IMR-90 (cell line): ENCODE measurements at regions not wholly inside any gene's neighbourhood (a gene's known extent, or its start where the extent isn't known, plus 50 kb on each side); places are given as distances from the start of the nearest gene placed in this dataset.
"Not testable (repeated sequence)": the region's sequence is repeated elsewhere in the genome, so short reads cannot be mapped to it uniquely, and the experiment has no call there.

Experiments used
- ATAC-seq: fragments of 200-7000 bp; cut with Tn5 transposase; 2 replicates; pipeline ENCODE4 v1.9.1; 2020; ENCODE audit warnings: low read depth, mild to moderate bottlenecking, moderate library complexity
- BruUV-seq: library from RNA; stranded (reverse); fragments of 400-500 nt; replicated peaks from 2 replicates; lab custom pipeline; 2021; lab: Mats Ljungman, UMichigan
- CTCF ChIA-PET: fragments of 300-600 bp; formaldehyde crosslinking; extraction: SDS; loops from one replicate; lab custom pipeline; 2021; ENCODE audit warnings: antibody characterized with exemption; lab: Yijun Ruan, JAX
- POLR2A ChIA-PET: fragments of 300-600 bp; sonication (Branson Sonifier 250); formaldehyde crosslinking; loops from one replicate; lab custom pipeline; 2022; ENCODE audit warnings: antibody characterized with exemption; ENCODE audit not compliant: unreplicated experiment; lab: Charles Lee
- DNase-seq: peaks from one replicate; pipeline ENCODE4 v3.0.0; 2013
- H2AFZ ChIP-seq: replicated peaks from 2 replicates; pipeline ENCODE3; 2013; ENCODE audit warnings: low read length, mild to moderate bottlenecking; ENCODE audit not compliant: poor library complexity
- H2AK5ac ChIP-seq: 2 replicates; pipeline ENCODE4 v1.6.1; 2013; ENCODE audit warnings: low read depth, low read length, inconsistent platforms
- H2AK9ac ChIP-seq: replicated peaks from 2 replicates; pipeline ENCODE3; 2013; ENCODE audit warnings: mild to moderate bottlenecking, low read depth, low read length, moderate library complexity; ENCODE audit not compliant: poor library complexity
- H2BK120ac ChIP-seq: 2 replicates; pipeline ENCODE4 v1.6.1; 2013; ENCODE audit warnings: low read depth, low read length, inconsistent platforms
- H2BK15ac ChIP-seq: 3 replicates; pipeline ENCODE4 v1.6.1; 2013; ENCODE audit warnings: low read depth, low read length, inconsistent platforms
- H2BK20ac ChIP-seq: 2 replicates; pipeline ENCODE4 v1.6.1; 2013; ENCODE audit warnings: low read depth, mild to moderate bottlenecking, inconsistent platforms, low read length, moderate library complexity
- H2BK5ac ChIP-seq: 2 replicates; pipeline ENCODE4 v1.6.1; 2013; ENCODE audit warnings: mild to moderate bottlenecking, low read depth, low read length, inconsistent platforms; ENCODE audit not compliant: poor library complexity, severe bottlenecking
- H3K14ac ChIP-seq: replicated peaks from 2 replicates; pipeline ENCODE4 v1.6.1; 2013; ENCODE audit warnings: low read depth, low read length, inconsistent platforms
- H3K18ac ChIP-seq: 2 replicates; pipeline ENCODE4 v1.6.1; 2013; ENCODE audit warnings: low read depth, low read length, control low read depth
- H3K23ac ChIP-seq: 2 replicates; pipeline ENCODE4 v1.6.1; 2013; ENCODE audit warnings: low read depth, low read length, inconsistent platforms
- H3K27ac ChIP-seq: 2 replicates; pipeline ENCODE4 v1.5.1; 2013; ENCODE audit warnings: mild to moderate bottlenecking, control low read depth, low read length; ENCODE audit not compliant: insufficient read depth
- H3K27me3 ChIP-seq: 2 replicates; pipeline ENCODE4 v1.6.1; 2013; ENCODE audit warnings: low read length; ENCODE audit not compliant: control insufficient read depth, insufficient read depth
- H3K36me3 ChIP-seq: 2 replicates; pipeline ENCODE4 v1.6.1; 2013; ENCODE audit warnings: low read length, mixed read lengths; ENCODE audit not compliant: control insufficient read depth, insufficient read depth
- H3K4ac ChIP-seq: 2 replicates; pipeline ENCODE4 v1.6.1; 2013; ENCODE audit warnings: low read depth, low read length, inconsistent platforms
- H3K4me1 ChIP-seq: 2 replicates; pipeline ENCODE4 v1.6.1; 2013; ENCODE audit warnings: low read length, mixed read lengths; ENCODE audit not compliant: control insufficient read depth, insufficient read depth
- H3K4me2 ChIP-seq: 2 replicates; pipeline ENCODE4 v1.6.1; 2013; ENCODE audit warnings: low read depth, mild to moderate bottlenecking, control low read depth, low read length, moderate library complexity
- H3K4me3 ChIP-seq: 2 replicates; pipeline ENCODE4 v1.5.1; 2013; ENCODE audit warnings: low read depth, mild to moderate bottlenecking, control low read depth, low read length, moderate library complexity; ENCODE audit not compliant: insufficient read depth
- H3K56ac ChIP-seq: 2 replicates; pipeline ENCODE4 v1.6.1; 2013; ENCODE audit warnings: low read length, inconsistent platforms; ENCODE audit not compliant: insufficient read depth; ENCODE audit errors: extremely low read depth
- H3K79me1 ChIP-seq, 2 experiments: 2 replicates each; pipeline ENCODE4 v1.6.1; 2013; ENCODE audit warnings: low read length in 2 of 2, inconsistent platforms in 1 of 2, low read depth in 1 of 2
- H3K9ac ChIP-seq: 2 replicates; pipeline ENCODE4 v1.6.1; 2013; ENCODE audit warnings: low read depth, low read length, control low read depth
- H3K9me1 ChIP-seq: 2 replicates; pipeline ENCODE4 v1.6.1; 2013; ENCODE audit warnings: low read length, inconsistent platforms; ENCODE audit not compliant: insufficient read depth
- H3K9me3 ChIP-seq: 2 replicates; pipeline ENCODE4 v1.6.1; 2013; ENCODE audit warnings: low read length; ENCODE audit not compliant: control insufficient read depth, insufficient read depth
- H4K20me1 ChIP-seq: 2 replicates; pipeline ENCODE4 v1.6.1; 2013; ENCODE audit warnings: low read length, inconsistent platforms; ENCODE audit not compliant: insufficient read depth
- H4K5ac ChIP-seq: 2 replicates; pipeline ENCODE4 v1.6.1; 2013; ENCODE audit warnings: mild to moderate bottlenecking, low read depth, low read length, control low read depth
- H4K8ac ChIP-seq, 2 experiments: 2 replicates each; pipeline ENCODE4 v1.6.1; 2013; ENCODE audit warnings: low read depth in 2 of 2, low read length in 2 of 2, control low read depth in 1 of 2, inconsistent platforms in 1 of 2
- H4K91ac ChIP-seq: 2 replicates; pipeline ENCODE4 v1.6.1; 2013; ENCODE audit warnings: low read depth, low read length, inconsistent platforms; ENCODE audit not compliant: insufficient read depth
- BHLHE40 ChIP-seq: fragments of 150-350 bp; IDR thresholded peaks from 2 replicates; pipeline ENCODE4 v1.6.1; 2016; ENCODE audit warnings: mild to moderate bottlenecking, low read depth, low read length
- CTCF ChIP-seq: conservative IDR thresholded peaks from 2 replicates; pipeline ENCODE4 v1.5.1; 2012; ENCODE audit warnings: mild to moderate bottlenecking, low read depth, low read length, improper control_type of control experiment
- FOS ChIP-seq: fragments of 150-350 bp; IDR thresholded peaks from 2 replicates; pipeline ENCODE4 v1.6.1; 2016; ENCODE audit warnings: low read depth, low read length
- WGBS, 2 experiments: methylation state at CpG; one replicate each; pipeline versions ENCODE4 v1.1.5 to v1.1.7; 2013; ENCODE audit warnings: missing lambda C conversion rate in 2 of 2; ENCODE audit not compliant: insufficient read length in 1 of 2; ENCODE audit errors: extremely low coverage in 2 of 2; 5-methylcytosine and 5-hydroxymethylcytosine counted together
- dilution Hi-C: fragments of 300-500 bp; cut with HindIII; formaldehyde crosslinking; loops from one replicate; pipeline ENCODE4 v1.14.3; 2018; ENCODE audit warnings: low sequenced_read_pairs; ENCODE audit not compliant: unreplicated experiment
- in situ Hi-C: fragments of 300-500 bp; cut with MboI; formaldehyde crosslinking; loops from 3 replicates; pipeline ENCODE4 v1.14.3; 2019; ENCODE audit warnings: low sequenced_read_pairs, inconsistent platforms, mixed read lengths
- intact Hi-C: fragments of 100-400 bp; cut with micrococcal nuclease; formaldehyde crosslinking; loops from 2 replicates; pipeline ENCODE4 v1.10.0; 2022

- ATAC-seq, result peak; percentile 24; the same call in 1 of the 2 replicates
- BruUV-seq, result no TSS peak
- H3K27me3 ChIP-seq, result no peaks in the 10 kb centered on the region
- H3K23ac ChIP-seq, result no peak overlapping the region
- no peak overlapping the region for H4K5ac ChIP-seq
- H3K9me1 ChIP-seq, result peaks cover 3% of the 10 kb centered on the region
- H2BK20ac ChIP-seq, result no peak overlapping the region
- peak; percentile 47 for DNase-seq
- H3K14ac ChIP-seq, result no peak overlapping the region; the same call in 1 of the 2 replicates
- H2BK5ac ChIP-seq, result no peak overlapping the region
- H4K8ac ChIP-seq, result no peak overlapping the region
- no peak overlapping the region for H2BK15ac ChIP-seq
- in situ Hi-C loops, result no loop called here
- no CpG with 5 or more reads among the region's 6 CpGs for WGBS, 2 experiments
- POLR2A ChIA-PET, result interaction anchor here (0.5 kb wide), 1 partner anchor 41 kb away, joined by 6 read pairs; no protein-coding TSS in a partner anchor
- no peak overlapping the region for H3K9ac ChIP-seq
- no peaks in the 10 kb centered on the region for H3K79me1 ChIP-seq
- H2AK5ac ChIP-seq, result no peak overlapping the region
- H2BK120ac ChIP-seq, result no peak overlapping the region
- no peak for TF ChIP-seq CTCF
- no peak for TF ChIP-seq BHLHE40
- TF ChIP-seq FOS, result no peak
- peak overlapping the region; percentile 25; the same call in 1 of the 2 replicates for H3K4me2 ChIP-seq
- CTCF ChIA-PET, result interaction anchor here (0.5 to 0.7 kb wide), 2 partner anchors 10 to 124 kb away, joined by 4 to 7 read pairs; no protein-coding TSS in a partner anchor
- dilution Hi-C loops, result no loop called here
- H3K56ac ChIP-seq, result no peak overlapping the region
- H4K91ac ChIP-seq, result no peak overlapping the region
- intact Hi-C loops, result no loop called here
- no peaks in the 10 kb centered on the region for H3K36me3 ChIP-seq
- H3K27ac ChIP-seq, result no peak overlapping the region
- H3K4me3 ChIP-seq, result no peak overlapping the region
- H3K9me3 ChIP-seq, result no peaks in the 10 kb centered on the region
- 0 out of 2 replicates have a peak overlapping the region, but pooled peaks have one; percentile 0 for H3K4ac ChIP-seq
- H2AK9ac ChIP-seq, result no peak overlapping the region
- no peak overlapping the region for H2AFZ ChIP-seq
- H4K20me1 ChIP-seq, result no peaks in the 10 kb centered on the region
- no peaks in the 10 kb centered on the region; the same call in 1 of the 2 replicates for H3K4me1 ChIP-seq
- no peak overlapping the region for H3K18ac ChIP-seq
Observed at GRCh38 chr18:67385455-67385854, 131.1 kb downstream of the DSEL start.

- intact Hi-C loops, H4K20me1 ChIP-seq, H3K27ac ChIP-seq, POLR2A ChIA-PET, DNase-seq, H2BK15ac ChIP-seq, H4K91ac ChIP-seq, H2BK5ac ChIP-seq, H4K5ac ChIP-seq, H3K27me3 ChIP-seq, H3K4me1 ChIP-seq, dilution Hi-C loops, H3K4ac ChIP-seq, H3K4me3 ChIP-seq, H2BK20ac ChIP-seq, H3K23ac ChIP-seq, BruUV-seq, H4K8ac ChIP-seq, H2BK120ac ChIP-seq, H2AFZ ChIP-seq, H3K79me1 ChIP-seq, H3K9me1 ChIP-seq, H3K18ac ChIP-seq, ATAC-seq, H3K4me2 ChIP-seq, H2AK5ac ChIP-seq, CTCF ChIA-PET, H2AK9ac ChIP-seq, H3K36me3 ChIP-seq, H3K9ac ChIP-seq, in situ Hi-C loops, H3K14ac ChIP-seq, H3K56ac ChIP-seq, H3K9me3 ChIP-seq: not testable (repeated sequence)
- 20% methylated on average over 1 of the region's 3 CpGs; no CpG with 5 or more reads in 1 of the 2 experiments for WGBS, 2 experiments
Observed at GRCh38 chr18:67384057-67384456, 132.5 kb downstream of the DSEL start.
